Activated CD4-positive, alpha-beta T cell treated with anti-CD3 and anti-CD28 coated beads, Interleukin-2, Interleukin-6, amounts not matched to agents 100 ng/mL and 50 ng/mL, durations not matched to agents 16 hours and 8 hours (primary cell): ENCODE measurements at regions not wholly inside any gene's neighbourhood (a gene's known extent, or its start where the extent isn't known, plus 50 kb on each side); places are given as distances from the start of the nearest gene placed in this dataset.
A peak's percentile ranks its signal among the peaks of the same experiment; 100 is the strongest.

Source experiments
- DNase-seq: peaks from one replicate; pipeline ENCODE4 v3.0.0-alpha.2; 2020

DNA sequence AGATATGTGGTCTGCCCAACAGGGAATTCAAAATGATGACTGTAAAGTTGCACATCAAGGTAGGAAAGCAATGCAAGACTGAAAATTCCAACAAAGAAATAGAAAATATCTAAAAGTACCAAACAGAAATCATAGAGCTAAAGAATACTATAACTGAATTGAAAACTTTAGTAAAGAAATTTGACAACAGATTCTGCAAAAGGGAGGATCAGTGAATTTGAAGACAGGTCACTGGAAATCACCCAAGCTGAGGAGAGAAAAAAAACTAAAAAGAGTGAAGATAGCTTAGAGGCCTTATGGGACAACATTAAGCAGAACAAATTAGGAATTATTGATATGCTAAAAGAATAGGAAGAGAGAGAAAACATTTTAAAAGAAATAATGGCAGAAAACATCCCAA, 240.6 kb downstream of the SNX13 start:
- DNase-seq: no peak

DNA sequence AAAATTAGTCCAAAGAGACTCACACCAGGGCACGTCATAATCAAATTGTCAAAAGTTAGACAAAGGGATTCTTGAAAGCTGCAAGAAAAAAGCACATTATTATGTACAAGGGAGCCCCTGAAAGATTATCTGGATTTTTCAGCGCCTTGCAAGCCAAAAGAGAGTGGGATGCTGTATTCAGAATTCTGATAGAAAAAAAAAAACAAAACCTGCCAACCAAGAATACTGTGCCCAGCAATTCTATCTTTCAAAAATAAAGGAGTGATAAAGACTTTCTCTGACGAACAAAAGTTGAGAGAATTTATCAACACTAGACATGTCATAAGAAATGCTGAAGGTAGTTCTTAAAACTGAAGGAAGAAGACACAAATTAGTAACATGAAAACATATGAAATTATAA, 240.2 kb downstream of the SNX13 start:
- no peak for DNase-seq

DNA sequence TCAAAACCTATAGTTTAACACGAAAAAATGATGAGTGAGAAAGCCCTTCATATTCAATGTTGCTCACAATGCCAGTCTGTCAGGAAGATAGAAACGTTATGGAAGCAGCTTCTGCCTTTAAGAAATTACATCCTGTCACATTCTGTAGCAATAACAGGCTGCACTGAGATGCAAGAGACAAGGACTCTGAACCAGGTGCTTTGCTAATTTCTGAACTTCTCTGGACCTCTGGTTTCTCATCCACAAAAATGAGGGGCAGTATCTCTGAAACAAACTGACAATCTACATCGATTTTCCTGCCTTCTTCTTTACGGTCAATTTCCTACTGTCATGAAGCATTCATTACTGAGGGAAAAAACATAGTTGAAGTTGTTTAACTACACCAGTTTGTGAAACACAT, 234.0 kb downstream of the SNX13 start:
- no peak for DNase-seq

DNA sequence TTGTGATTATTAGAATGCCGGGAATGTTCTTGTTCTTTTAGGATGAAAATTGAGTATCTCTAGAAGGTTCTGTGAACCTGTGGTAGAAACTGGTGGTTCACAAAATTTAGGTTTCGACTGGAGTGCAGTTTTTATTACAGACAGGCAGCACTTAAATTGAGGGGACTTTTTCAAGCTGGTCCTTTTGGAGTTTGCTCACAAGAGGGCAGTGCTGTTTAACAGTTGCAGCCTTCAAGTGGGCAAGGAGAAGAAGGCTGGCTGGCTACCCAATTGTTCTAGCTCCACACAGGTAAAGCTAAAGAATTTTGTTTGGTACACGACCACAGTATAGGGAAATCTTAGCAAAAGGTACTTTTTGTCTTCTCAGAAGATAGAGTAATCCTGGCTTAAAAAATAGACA, 233.6 kb downstream of the SNX13 start:
- DNase-seq: peak; percentile 60

DNA sequence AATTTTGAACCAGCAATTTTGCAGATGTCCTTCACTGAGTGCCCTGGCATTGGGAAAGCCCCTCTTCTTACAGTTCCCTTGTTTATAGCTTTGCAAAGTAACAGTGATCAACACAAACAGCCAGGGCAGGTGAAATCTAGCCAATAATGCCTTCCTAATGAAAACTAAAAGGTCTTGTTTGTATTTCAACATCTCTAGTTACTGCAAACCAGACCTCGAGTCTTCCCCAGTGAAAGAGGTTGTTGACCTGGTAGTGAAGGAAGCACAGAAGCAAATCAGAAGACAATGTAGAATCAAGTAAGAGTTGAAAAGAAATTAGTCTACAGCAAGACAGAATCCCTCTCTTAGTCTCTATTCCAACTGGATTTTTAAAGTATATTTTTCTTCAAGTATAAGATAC, 231.2 kb downstream of the SNX13 start:
- DNase-seq: no peak

DNA sequence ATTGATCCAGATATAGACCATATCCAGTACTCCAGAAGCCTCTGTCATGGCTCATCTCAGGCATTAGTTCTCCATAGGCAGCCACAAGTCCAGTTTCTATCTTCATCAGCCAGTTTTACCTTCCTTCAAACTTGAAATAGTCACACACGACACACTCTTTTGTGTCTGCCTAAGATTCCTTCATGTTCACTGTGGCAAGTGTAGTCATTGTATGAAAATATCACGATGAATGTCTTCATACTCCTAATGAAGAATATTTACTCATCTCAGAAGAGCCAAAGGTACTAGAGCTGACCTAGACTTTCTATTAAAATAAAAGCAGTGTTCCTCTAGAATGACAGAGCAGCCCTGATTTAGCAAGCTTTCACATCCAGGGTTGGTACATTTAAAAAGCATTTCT, 230.7 kb downstream of the SNX13 start:
- no peak for DNase-seq

DNA sequence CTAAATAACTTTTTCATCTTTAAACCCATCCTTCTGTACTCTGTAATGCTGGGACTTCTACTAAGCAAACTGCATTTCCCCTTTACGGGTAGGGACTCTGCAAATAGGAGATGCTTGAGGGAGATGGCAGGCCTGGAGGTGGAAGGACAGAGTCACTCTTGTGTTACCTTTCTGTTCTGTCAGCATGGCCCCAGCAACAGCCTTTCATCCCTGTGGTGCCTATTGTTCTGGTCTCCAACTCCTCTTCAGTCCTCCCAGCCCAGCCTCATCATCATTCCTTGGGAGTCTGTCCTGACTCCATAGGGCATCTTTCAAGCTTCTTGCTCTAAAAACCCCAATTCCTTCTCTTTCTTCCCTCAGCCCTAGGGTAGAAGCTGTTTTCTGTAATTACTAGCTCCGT, 230.0 kb downstream of the SNX13 start:
- no peak for DNase-seq

DNA sequence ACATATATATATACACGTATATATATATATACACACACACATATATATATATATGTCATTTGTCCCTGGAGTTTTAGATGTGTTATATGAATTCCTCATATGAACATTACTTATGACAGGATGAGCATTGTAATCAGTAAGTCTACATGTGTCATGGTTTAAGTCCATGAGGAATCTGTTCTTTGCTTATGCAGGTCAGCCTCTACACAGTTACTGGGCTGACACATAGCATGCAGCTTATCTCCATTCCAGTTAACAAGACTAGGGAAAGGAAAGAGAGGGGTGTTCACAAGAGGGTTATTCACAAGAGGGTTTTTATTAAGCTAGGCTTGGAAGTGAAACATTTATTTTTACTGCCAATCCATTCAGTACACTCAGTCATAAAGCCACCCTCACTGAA, 226.7 kb downstream of the SNX13 start:
- no peak for DNase-seq

DNA sequence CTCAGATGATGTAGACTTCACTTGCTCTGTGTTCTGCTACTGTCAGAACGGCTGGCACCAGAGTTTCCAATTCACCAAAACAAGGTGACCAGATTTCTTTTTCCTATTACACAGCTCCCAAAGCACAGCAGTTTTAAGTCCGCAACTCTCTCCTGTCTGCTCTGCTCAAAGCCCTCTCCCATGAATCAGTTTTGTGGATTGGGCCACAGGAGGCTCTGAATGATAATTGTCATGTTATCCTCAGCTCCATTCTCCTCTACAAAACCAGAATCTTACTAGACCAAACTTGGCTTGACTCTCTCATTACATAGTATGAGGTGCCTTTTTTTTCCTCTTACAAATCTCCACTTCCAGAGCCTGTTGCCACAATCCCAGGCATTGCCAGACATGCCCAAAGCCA, 223.5 kb downstream of the SNX13 start:
- DNase-seq: no peak

DNA sequence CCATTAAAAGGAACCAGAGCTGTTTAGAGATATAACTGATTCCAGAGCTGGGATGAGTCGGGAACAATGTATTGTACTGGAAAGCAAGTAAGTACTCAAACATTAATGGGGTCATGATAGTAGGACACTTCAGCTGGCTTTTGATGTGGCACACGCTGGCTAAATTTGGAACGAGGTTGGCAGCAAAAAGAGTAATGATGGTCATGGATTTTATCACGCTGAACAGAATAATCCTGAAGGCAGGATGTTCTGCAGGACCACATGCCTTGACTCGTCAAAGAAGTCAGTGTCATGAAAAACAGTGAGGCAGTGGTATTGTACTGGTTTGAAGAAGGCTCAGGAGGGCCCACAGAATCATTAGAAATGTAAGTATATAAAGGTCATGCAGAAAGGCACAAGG, 220.3 kb downstream of the SNX13 start:
- DNase-seq: no peak

DNA sequence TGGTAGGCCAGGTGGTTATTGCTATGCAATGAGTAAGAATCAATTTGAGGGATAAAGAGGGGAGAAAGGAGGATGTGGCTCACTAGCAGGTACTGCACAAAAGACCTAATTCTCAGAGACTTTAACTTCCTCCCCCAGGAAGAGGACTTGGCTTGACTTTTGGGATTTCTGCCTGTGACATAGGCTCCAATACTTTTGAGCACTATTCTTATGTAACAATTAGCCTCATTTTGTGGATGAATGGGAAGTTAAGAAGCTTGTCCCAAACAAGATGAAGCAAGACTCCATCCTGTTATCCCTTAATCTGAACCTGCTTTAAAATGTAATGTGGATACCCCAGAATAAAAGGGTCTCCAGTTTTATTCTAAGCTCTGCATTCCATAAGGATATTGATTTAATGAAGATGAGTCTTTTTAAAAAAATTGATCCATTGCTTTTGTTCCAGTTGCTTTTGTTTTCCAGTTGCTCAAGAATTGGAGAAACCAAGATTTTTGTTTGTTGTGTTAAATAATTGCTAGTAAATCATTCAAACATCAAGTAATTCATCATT, 218.5 kb downstream of the SNX13 start:
- no peak for DNase-seq

DNA sequence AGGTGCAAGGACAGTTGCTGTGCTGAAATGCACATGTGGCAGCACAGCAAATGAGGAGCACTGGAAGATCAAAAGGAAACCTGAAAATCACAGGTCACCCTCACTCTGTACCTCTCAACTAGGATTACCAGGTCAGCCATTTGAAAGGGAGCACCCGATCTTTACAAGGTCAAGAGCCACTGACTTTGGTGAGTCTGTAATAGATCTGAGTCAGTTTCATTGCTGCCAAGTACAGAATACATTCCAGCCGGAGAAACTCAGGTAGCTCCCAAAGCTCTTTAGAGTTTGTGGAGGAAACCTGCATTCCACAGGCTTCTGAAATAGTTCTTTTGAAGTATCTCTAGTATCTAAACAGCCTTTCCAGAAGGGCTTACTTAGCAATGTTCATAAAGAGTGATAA, 217.5 kb downstream of the SNX13 start:
- DNase-seq: no peak

DNA sequence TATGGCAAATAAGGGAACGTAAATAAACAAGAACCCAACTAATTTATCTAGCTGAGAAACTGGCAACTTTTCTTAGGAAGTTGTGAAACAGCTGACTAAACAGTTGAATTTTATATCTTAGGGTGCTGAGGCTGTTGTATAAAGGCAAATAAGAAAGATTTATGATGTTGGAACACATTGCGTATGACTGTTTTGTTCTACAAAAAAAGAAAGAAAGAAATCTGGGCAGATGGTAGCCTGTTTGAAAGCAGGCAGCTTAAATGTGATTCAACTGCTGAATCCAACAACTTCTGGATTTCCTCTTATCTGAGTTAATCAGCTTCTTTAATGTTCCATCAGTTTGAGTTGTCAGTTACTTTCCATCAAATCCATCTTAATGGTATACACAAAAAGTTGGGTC, 214.5 kb downstream of the SNX13 start:
- DNase-seq: no peak

DNA sequence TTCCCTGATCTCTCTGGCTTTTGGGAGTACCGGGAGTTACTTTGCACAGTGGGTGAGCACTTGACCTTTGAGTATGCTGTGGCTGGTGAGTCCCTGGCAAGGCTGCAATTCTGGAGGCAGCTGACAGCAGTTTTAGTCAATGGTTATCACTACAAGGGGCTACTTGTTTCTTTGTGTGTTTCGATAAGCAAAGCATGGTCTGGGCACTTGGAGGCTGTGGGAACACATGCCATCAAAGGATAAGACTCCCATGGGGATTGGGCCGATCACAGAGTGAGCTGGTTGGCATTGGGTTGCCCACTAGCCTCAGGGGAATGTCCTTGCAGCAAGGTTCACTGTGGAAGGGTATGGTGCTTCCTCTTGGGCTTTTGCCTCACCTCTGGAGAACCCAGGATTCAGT, 208.2 kb downstream of the SNX13 start:
- DNase-seq: no peak
